ENCODE measurements at regions not wholly inside any gene's neighbourhood (a gene's known extent, or its start where the extent isn't known, plus 50 kb on each side); places are given as distances from the start of the nearest gene placed in this dataset.

DNA sequence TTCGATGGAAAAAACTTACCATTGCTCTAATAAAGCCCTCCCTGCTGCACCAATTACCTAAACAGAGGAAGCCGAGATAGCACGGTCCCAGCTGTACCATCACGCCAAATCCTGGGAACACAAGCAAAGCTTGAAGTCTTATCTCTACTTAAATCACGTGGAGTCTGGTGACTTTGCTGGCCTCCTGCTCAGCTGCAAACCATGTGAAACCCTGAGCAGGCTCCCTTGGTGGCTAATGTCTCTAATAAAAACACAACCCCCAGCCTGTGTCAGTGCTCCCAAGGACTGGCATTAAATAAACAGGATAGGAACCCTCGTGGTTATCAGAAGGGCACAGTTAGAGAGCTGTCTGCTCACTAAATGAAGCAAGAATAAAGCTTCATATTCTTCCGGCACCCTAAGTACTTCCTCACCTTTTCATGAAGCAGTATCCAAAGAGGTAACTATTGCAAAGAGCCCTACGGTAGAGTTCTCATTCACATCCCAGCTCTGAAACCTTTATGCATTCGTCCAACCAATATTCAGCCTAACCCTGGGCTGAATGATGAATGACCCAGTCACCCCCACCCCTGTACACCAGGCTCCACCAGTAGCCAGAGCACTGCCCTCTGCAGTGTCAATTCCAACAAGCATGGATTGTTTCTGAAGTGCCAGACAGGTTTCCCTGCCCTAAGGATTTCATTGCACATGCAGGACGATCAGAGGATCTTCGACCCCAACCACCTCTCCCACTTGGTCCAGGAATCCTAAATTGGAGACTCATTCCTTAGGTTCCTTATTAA is 452.7 kb upstream of the TMPO start:
- no peak for DNase-seq (ENCODE audit: low spot score)

DNA sequence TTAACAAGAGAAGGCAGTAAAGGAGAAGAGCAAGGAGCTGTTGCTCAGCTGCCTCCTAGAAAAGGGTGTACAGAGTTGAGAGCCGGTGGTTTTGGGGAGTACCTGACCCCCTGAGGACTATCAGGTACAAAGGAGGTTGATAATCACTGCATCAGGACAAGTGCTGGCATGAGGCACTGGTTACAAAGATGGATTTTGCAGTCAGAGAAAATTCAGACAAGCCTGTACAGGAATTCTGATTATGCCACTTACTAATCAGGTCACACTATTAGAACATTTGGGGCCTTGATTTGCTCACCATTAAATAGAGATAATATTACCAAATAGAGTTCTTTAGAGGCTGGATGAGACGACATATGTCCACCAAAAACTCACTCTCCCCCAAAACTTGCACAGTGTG is 450.9 kb upstream of the TMPO start:
- DNase-seq (ENCODE audit: low spot score), result no peak

DNA sequence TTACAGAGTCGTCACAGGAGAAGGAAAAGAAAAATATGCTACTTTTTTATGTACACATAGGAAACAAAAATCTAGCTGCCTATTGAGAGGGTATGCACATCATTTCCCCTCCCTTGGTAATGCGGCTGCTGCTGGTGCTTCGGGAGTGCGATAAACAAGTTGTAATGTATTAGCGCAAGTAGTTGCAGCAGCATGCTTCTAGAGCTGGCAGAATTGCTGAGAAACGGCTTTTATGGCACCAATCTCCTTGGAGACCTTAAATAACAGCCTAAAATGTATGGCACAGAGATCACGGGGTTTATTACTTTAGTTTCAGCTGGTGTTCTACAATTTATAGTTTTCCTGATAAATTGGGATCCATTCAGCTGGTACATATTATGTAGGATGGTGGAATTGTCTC is 447.6 kb upstream of the TMPO start:
- no peak for DNase-seq (ENCODE audit: low spot score)

DNA sequence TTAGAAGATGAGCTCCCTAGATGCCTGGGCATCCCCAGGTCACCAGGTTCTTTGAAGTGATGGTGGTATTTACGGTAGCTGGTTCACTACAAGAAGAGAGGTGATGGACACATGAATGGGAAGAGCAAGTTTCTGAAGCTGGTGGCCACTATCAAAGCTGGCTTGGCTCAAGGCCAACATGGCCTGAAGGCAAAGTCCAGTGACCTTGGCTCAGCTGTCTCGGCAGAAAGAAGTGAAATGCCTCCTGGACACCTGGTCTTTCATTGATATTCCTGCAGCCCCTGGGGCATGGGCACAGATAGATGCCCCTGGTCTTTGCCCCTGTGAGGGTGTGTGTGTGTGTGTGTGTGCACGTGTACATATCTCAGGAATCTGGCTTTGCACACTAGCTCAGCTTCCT is 441.8 kb upstream of the TMPO start:
- no peak for DNase-seq (ENCODE audit: low spot score)

DNA sequence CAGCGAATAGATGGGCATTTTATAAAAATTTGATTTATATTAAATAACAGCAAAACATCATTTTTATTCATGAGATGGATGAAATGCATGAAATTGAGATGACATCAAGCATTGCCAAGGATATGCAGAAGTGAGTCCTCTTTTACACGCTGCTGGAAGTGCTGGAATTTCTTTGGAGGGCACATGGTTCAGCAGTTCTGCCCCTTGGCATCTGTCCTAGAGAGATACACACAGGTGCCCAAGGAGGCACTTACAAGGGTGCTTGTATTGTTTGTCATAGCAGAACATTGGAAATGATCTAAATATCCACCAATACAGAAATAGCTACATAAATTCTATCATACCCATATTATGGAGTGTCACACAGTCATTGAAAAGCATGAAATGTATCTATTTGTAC is 441.1 kb upstream of the TMPO start:
- DNase-seq (ENCODE audit: low spot score), result no peak

DNA sequence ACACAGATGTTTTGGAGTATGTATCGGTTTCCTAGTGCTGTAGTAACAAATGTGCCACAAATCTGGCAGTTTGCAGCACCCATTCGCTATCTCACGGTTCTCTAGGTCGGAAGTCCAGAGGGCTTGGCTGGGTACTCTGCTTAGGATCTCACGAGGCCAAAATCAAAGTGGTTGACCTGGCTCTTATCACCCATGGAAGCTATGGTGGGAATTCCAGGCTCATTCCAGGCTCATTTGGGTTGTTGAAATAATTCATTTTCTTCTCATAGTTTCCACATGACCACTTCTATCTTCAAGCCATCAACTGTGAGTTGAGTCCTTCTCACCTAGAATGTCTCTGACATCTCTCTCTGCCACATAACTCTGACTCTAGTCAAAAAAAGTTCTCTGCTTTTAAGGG is 431.0 kb upstream of the TMPO start:
- no peak for DNase-seq (ENCODE audit: low spot score)

DNA sequence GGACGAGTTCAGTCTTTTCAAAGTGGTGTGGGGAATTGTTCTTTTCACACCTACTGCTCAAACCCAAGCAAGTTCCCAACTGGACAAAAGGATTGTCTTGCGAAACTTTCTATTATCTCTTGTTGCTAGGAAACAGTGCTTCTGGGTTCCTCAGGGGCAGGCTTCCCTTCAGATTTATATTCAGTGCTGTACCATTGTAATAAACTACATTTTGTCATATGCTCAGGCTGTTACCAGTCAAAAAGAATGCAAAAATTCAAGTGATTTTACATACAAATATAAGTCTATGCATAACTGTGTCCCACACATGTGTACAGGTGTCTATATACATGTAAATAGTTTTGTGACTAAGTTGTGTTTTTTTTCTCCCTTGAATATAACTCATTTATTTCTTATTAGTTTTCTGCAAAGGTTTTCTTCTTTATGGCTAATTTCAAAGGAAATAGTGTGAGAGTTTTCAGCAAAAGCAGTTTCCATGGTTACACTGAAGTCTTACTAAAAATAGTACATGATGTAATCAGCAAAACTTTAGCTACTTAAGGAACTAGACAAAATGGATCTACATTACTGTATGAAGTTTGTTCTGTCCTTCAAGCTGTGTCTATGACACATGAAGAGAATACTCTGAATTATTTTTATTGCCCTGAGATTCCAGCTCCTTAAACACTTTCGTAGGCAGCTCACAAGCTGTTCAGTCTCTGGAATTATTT is 430.2 kb upstream of the TMPO start:
- no peak for DNase-seq (ENCODE audit: low spot score)

DNA sequence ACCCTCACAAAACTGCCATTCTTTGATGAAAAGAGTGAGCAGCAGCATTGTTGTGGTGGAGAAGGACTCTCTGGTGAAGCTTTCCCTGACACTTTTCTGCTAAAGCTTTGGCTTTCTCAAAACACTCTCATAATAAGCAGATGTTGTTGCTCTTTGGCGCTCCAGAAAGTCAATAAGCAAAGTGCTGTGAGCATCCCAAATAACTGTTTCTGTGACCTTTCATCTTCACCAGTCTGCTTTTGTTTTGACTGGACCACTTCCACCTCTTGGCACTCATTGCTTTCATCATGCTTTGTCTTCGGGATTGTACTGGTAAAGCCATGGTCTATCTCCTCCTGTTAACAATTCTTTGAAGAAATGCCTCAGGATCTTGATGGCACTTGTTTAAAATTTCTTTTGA is 424.7 kb upstream of the TMPO start:
- DNase-seq (ENCODE audit: low spot score), result no peak

DNA sequence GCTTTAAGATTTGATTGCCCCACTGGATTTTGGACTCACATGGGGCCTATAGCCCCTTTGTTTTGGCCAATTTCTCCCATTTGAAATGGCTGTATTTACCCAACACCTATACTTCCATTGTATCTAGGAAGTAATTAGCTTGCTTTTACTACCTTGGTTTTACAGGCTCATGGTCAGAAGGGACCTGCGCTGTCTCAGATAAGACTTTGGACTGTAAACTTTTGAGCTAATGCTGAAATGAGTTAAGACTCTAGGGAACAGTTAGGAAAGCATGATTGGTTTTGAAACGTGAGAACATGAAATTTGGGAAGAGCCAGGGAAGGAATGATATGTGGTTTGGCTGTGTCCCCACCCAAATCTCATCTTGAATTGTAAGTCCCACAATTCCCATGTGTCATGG is 419.0 kb upstream of the TMPO start:
- no peak for DNase-seq (ENCODE audit: low spot score)

DNA sequence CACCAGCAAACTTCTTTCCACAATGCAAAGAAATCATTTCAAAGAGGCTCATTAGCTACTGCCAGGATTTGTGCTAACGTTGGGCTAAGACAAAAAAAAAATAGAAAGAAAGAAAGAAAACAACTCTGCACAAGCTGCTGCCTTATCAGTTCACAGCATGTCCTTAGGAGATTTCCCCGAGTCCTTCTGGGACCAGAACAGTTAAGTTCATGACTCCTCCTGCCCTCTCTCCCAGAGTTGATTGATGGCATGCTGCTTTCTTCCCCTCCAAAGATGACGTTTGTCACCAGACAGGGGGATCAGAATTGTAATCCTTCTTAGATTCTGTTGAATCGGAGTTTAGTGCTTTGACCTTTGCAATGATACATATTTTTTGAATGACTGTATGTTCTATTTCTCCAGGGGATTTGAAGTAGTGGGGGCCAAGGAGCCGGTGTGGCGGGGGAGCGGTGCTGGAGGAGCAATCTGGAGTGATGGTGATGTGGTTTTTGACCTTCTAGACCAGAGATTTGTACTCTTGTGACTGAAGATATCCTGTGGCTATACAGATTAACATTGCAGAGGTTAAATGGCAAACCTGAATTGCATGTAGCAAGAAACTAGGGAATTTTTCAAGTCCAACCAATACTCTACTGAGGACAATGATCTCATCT is 409.2 kb upstream of the TMPO start:
- no peak for DNase-seq (ENCODE audit: low spot score)

DNA sequence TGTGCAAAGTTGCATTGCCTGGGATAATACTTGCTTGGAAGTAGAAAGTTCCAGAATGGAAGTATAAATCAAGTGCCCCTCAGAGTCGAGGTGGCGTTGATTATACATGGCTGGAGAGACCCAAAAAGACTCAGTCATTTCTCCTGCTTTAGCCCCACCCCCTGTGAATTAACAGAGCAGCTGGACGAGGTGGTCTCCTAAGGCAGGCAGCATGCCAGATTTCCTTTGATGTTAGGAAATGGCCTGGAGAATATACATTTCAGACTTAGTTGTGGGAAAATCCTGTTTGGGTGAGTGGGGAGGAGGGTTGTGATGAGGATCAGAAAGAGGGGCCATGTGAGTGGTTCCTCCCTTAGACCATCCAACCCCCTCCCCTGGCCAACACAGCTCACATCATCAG is 406.1 kb upstream of the TMPO start:
- DNase-seq (ENCODE audit: low spot score), result no peak

DNA sequence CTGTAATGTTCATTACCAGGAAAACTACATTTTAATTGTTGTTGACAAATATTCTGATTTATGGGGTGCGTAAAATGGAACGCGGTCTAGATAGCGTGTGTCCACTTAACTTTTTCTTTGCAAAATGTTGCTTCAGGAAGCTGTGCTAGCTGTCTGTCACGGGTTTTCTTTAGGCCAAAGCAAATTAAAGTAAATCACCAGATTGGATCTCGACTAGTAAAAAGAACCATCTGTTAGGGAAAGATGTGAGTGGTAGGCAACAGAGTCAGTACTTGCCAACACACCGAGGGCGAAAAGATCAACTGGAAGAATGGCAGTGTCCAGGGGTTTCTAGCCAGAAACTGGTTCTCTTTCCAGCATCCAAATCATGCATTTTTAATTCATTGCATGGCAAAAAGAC is 404.9 kb upstream of the TMPO start:
- DNase-seq (ENCODE audit: low spot score), result no peak

DNA sequence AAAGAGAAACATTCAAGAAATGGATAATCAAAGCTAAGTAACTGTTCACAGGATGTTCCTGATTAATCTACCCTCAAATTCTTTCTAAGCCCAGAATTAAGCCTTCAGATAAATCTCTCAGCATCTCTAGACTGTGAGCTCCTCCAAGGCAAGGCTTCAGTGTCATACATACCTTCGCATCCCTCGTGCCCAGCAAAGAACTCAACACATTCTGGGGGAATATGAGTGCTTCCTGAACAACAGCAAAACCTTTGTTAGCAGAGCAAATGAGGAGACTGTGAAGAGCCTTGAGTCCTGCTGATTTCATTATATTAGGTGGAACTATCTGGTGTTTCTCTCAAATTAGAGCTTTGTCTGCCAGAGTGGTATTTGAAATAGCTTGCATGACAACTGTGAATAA is 401.8 kb upstream of the TMPO start:
- DNase-seq (ENCODE audit: low spot score), result no peak

DNA sequence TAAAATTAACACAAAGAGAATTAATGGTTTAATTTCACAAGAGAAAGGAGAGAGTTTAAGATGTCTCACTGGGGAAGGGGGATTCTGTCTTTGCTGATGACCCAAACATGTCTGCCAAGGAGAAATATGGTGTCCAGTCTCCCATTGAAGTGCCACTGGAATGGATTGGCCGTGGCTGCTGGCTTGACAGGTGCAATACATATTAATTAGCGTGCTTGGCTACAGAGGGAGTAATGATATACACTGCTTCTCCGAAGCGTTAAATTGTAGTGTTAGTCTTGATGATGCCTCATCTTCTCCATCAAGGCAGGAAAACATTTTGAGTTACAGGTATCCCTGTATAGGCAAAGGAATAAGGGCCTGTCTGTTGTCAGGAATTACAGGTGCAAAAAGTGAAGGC is 393.4 kb upstream of the TMPO start:
- DNase-seq (ENCODE audit: low spot score), result no peak

DNA sequence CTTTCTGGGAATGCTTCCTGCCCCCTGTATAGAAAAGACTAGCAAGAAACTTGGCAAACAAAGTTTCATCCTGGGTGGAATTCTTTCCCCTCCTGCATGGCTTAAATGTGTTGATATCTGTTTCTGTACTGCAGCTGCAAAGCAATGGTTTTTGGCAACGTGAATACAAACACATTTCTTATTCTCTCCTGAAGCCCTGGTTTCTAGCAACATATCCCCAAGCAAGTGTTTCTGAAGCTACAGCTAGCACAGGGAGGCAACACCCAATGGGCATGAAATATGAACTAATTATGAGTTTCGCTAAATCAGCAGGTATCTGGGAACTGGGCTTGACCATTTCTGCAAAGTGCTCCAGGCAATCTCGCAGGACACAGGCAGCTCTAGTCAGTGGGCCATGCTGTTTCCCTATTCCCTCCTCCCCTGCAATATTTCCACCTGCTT is 392.3 kb upstream of the TMPO start:
- no peak for DNase-seq (ENCODE audit: low spot score)

DNA sequence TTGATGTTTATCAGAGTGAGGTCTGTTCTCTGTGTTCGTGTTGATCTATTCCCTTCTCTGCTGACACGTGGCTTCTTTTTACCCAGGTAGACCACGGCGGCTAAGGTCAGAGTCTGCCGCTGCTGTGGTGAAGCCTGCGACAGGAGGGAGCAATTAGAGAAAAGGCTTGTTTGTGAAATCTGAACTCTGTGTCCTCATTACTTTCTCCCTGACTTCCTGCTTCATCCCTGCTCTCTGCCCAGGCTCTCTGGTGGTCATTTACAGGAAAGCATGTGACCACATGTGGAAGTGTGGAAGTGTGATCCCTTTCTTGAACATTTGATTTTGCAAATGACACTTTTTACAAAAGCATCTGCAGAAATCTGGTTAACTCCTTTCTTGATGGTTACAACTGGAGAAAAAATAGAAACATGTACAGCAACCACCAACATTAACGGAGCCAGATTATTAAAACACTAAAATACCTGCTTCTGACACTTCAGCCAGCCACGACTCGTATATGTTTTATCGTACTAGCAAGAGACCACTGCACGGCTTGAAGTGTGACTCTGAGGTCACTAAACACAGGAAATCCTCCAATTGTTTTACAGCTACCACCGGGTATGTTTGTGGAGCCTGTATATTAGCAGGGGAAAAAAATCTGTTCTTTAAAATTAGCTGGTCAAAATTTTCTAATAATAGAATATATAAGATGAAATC is 388.6 kb upstream of the TMPO start:
- DNase-seq (ENCODE audit: low spot score), result no peak

DNA sequence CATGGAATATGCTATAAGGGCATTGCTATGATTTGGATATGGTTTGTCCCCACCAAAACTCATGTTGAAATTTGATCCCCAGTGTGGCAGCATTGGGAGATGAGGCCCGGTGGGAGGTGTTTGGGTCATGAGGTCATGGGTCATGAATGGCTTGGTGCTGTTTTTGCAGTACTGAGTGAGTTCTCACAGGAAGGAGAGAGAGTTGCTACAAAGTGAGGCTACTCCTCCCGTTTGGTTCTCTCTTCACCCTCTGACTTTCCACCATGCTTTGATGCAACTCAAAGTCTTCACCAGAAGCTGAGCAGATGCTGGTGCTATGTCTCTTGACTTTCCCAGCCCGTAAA is 388.1 kb upstream of the TMPO start:
- DNase-seq (ENCODE audit: low spot score), result no peak

DNA sequence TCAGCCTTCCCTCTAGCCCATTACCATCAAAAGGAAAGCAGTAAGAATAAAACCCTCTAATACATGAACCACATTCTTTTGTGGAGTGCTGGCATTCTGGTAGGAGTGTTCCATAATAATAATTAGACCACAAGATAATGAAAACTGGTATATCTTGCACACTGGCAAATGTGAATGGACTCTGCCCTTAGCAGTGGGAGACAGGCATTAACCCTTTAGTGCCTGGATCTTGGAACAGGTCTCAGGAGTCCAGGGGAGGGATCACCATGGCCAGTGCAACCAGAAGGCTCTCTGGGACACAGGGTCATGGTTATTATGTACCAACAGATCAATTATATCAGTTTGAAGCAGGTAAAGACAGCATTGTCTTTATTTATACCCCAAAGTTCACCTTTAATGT is 387.5 kb upstream of the TMPO start:
- DNase-seq (ENCODE audit: low spot score), result no peak

DNA sequence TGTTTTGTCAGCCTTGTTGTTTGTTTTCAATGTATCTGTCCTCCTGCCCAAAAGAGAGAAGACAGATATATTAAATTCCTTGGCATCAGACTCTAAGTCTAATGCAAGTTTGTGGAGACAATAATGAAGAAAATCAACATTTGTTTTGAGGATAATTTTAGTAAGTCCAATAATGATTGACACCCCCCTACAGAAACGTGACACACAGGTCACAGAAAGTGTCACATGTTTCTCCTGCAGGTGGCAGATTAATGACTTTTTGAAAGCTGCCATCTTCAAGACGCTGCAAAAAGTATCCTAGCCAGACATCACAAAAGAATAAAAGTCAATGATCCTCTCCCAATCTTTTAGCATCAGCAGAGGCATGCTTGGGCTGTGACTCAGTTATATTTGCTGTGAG is 378.8 kb upstream of the TMPO start:
- no peak for DNase-seq (ENCODE audit: low spot score)

DNA sequence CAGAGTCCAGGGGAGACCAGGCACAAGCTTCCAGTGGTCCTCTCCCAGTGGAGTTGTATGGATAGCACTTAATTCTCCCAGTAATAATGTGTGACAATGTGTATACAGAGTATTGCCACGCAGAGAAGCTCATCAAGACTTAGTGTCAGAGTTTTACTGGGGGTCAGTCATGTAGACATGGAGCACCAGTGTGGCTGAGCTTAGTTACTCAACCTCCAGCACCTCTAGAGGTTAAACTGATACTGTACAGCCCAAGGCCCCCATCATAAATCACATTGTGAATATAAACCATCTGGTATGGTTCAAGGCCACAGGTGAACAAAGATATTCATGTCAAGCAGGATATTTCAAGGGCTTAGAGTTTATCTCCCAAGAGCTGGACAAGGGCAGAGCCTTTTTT is 378.1 kb upstream of the TMPO start:
- no peak for DNase-seq (ENCODE audit: low spot score)

DNA sequence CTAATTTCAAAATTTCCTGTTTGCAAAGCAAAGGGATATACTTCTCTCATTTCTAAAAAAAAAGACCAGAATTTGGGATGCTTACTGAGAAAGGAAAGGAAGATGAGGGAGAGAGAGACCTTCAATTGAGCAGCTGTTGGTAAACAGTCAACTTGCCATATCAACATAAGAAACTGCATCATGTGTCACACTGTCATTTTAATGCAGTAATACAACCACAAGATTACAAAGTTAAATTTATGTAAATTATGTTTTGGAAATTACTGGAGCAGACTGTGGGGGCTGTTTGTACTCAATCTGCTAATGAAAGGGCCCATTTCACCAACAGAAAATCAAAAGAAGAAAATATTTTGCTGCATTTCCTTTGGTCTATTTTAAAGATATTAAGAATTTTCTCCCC is 370.4 kb upstream of the TMPO start:
- DNase-seq (ENCODE audit: low spot score), result no peak

DNA sequence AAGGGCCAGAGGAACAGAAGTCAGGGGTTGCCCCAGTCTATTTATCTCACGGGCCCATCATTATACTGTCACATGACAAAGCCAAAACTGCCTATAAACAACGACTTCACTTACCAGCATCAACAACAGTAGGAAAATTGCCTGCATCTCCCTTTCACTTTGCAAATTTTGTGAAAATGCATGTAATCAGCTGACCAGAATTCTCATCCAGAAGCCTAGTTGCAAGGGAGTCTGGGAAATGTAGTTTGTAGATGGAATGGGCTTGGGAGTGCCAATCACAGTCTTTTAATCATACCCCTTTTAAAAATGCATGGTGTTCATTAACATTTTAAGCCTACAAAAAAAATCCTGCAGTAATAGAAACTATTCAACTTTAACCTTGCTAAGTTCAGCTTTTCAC is 369.3 kb upstream of the TMPO start:
- DNase-seq (ENCODE audit: low spot score), result no peak

DNA sequence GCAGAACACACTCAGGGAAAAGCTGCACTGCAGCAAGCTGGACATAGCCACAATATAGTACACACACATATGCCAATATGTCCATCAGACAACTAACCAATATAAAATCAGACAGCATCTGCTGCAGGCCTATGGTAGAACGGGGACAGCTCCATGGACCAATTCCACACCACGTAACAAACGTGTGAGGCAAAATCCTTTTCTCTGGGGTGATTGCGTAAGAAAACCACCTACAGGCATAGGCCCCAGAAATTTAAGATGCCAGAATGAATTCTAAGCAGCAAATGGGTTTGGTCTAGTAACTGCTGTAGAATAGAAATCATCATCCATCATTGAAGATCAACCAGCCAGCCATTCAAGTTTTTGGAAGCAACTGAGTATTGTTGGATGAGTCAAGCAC is 368.9 kb upstream of the TMPO start:
- no peak for DNase-seq (ENCODE audit: low spot score)
